ENCODE measurements at regions not wholly inside any gene's neighbourhood (a gene's known extent, or its start where the extent isn't known, plus 50 kb on each side); places are given as distances from the start of the nearest gene placed in this dataset.

- no peak overlapping the region for H2AFZ ChIP-seq (ENCODE audit: insufficient read depth, low read depth, low read length, poor library complexity, severe bottlenecking)
- H3K4me1 ChIP-seq (ENCODE audit: control insufficient read depth in 1 of 2, insufficient read depth in 2 of 2, low read length in 2 of 2): peaks cover 18 to 19% of the 10 kb centered on the region in 2 donors
- Mint-ChIP-seq H3K9me3 (peaks cover 6 to 13% (median 12%) of the 10 kb centered on the region in 7 donors), H3K4me3 (no peak overlapping the region), H3K36me3 (no peaks in the 10 kb centered on the region), H3K27me3 (ENCODE audit: low read depth in 3 of 3) (peaks cover 0 to 2% (median 1%) of the 10 kb centered on the region in 3 donors), H3K4me1 (peaks cover 18% of the 10 kb centered on the region), H3K27ac (no peak overlapping the region)
- TF ChIP-seq CTCF (IDR thresholded peaks at IDR 0.05): no peak
- no peaks in the 10 kb centered on the region for H4K20me1 ChIP-seq (ENCODE audit: insufficient read depth, low read length)
- 96% methylated on average over 11 of the region's 11 CpGs for WGBS (ENCODE audit: insufficient coverage)
- no peaks in the 10 kb centered on the region for H3K79me2 ChIP-seq (ENCODE audit: insufficient read depth, low read length)
- intact Hi-C loops (cut with micrococcal nuclease): no loop called here
- no peak for DNase-seq
- H3K9ac ChIP-seq (ENCODE audit: insufficient read depth, low read length, poor library complexity, severe bottlenecking): no peak overlapping the region
- peaks cover 9 to 10% of the 10 kb centered on the region in 2 donors for H3K9me3 ChIP-seq (replicated peaks in 1 of 2; ENCODE audit: control insufficient read depth in 1 of 2, insufficient read depth in 1 of 2, low read length in 2 of 2)
- H3K4me3 ChIP-seq (replicated peaks in 1 of 3; ENCODE audit: low read depth in 2 of 3, low read length in 3 of 3): no peak overlapping the region
- no peak overlapping the region for H3K27ac ChIP-seq (ENCODE audit: low read depth in 1 of 2, low read length in 2 of 2)
- H3K27me3 ChIP-seq (ENCODE audit: control insufficient read depth in 2 of 2, insufficient read depth in 2 of 2, low read length in 2 of 2): no peaks in the 10 kb centered on the region
- no peaks in the 10 kb centered on the region for H3K36me3 ChIP-seq (replicated peaks in 1 of 2; ENCODE audit: control insufficient read depth in 1 of 2, insufficient read depth in 2 of 2, low read length in 2 of 2)
- H3K4me2 ChIP-seq (replicated peaks; ENCODE audit: extremely low read depth, low read length, poor library complexity, severe bottlenecking): no peak overlapping the region
These were observed 211.3 kb upstream of the HDAC4 start for GRCh38 chr2:239612133-239612532.

GRCh38 chr2:239611222-239611795, 210.5 kb upstream of the HDAC4 start:
- Mint-ChIP-seq H3K27ac (no peak overlapping the region), H3K36me3 (no peaks in the 10 kb centered on the region), H3K4me1 (peaks cover 26% of the 10 kb centered on the region), H3K9me3 (peaks cover 0 to 7% (median 4%) of the 10 kb centered on the region in 7 donors), H3K27me3 (ENCODE audit: low read depth in 3 of 3) (peaks cover 0 to 3% (median 1%) of the 10 kb centered on the region in 3 donors), H3K4me3 (no peak overlapping the region)
- no peak overlapping the region for H2AFZ ChIP-seq (ENCODE audit: insufficient read depth, low read depth, low read length, poor library complexity, severe bottlenecking)
- intact Hi-C loops (cut with micrococcal nuclease): no loop called here
- DNase-seq: no peak
- H3K4me2 ChIP-seq (replicated peaks; ENCODE audit: extremely low read depth, low read length, poor library complexity, severe bottlenecking): no peak overlapping the region
- no peaks in the 10 kb centered on the region for H3K36me3 ChIP-seq (replicated peaks in 1 of 2; ENCODE audit: control insufficient read depth in 1 of 2, insufficient read depth in 2 of 2, low read length in 2 of 2)
- no peaks in the 10 kb centered on the region for H3K79me2 ChIP-seq (ENCODE audit: insufficient read depth, low read length)
- no peak overlapping the region for H3K27ac ChIP-seq (ENCODE audit: low read depth in 1 of 2, low read length in 2 of 2)
- TF ChIP-seq CTCF (IDR thresholded peaks at IDR 0.05): no peak
- no peak overlapping the region for H3K4me3 ChIP-seq (replicated peaks in 1 of 3; ENCODE audit: low read depth in 2 of 3, low read length in 3 of 3)
- peaks cover 26 to 27% of the 10 kb centered on the region in 2 donors for H3K4me1 ChIP-seq (ENCODE audit: control insufficient read depth in 1 of 2, insufficient read depth in 2 of 2, low read length in 2 of 2)
- WGBS (ENCODE audit: insufficient coverage): 97% methylated on average over 8 of the region's 10 CpGs
- H3K9me3 ChIP-seq (replicated peaks in 1 of 2; ENCODE audit: control insufficient read depth in 1 of 2, insufficient read depth in 1 of 2, low read length in 2 of 2): peaks cover 1 to 3% of the 10 kb centered on the region in 2 donors
- H4K20me1 ChIP-seq (ENCODE audit: insufficient read depth, low read length): no peaks in the 10 kb centered on the region
- no peak overlapping the region for H3K9ac ChIP-seq (ENCODE audit: insufficient read depth, low read length, poor library complexity, severe bottlenecking)
- no peaks in the 10 kb centered on the region for H3K27me3 ChIP-seq (ENCODE audit: control insufficient read depth in 2 of 2, insufficient read depth in 2 of 2, low read length in 2 of 2)
